ENCODE measurements at regions not wholly inside any gene's neighbourhood (a gene's known extent, or its start where the extent isn't known, plus 50 kb on each side); places are given as distances from the start of the nearest gene placed in this dataset.

DNA sequence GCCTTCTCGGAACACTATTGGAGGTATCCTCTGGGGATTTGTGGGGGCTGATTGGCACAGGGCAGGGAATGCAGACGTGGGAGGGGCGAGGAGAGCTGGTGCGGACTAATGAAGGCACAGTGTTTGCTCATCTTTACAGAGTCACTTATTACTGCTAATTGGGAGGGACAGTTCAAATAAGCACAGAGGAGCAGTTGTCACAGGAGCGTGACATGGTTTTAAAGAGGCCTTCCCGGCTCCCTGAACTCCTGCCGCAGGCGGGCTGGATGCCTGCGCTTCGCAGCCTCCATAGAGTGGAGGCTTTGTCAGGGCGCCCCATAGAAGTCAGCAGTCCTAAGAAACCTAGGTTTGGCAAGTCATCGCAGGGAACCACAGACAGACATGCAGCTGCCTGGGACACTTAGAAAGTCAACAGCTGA, 149.6 kb downstream of the LINC00237 start:
- no peak for DNase-seq (ENCODE audit: low spot score)
- Histone ChIP-seq H3K27ac (no peak overlapping the region), H3K27me3 (replicated peaks; ENCODE audit: insufficient read depth) (no peaks in the 10 kb centered on the region), H3K4me3 (no peak overlapping the region), H3K9me3 (no peaks in the 10 kb centered on the region), H3K4me1 (ENCODE audit: control insufficient read depth in 1 of 2, low read depth in 2 of 2) (no peaks in the 10 kb centered on the region), H3K36me3 (no peaks in the 10 kb centered on the region)
- ATAC-seq (ENCODE audit: insufficient number of reproducible peaks, low FRiP score, low read depth), result no peak
- TF ChIP-seq, protein P1, sequence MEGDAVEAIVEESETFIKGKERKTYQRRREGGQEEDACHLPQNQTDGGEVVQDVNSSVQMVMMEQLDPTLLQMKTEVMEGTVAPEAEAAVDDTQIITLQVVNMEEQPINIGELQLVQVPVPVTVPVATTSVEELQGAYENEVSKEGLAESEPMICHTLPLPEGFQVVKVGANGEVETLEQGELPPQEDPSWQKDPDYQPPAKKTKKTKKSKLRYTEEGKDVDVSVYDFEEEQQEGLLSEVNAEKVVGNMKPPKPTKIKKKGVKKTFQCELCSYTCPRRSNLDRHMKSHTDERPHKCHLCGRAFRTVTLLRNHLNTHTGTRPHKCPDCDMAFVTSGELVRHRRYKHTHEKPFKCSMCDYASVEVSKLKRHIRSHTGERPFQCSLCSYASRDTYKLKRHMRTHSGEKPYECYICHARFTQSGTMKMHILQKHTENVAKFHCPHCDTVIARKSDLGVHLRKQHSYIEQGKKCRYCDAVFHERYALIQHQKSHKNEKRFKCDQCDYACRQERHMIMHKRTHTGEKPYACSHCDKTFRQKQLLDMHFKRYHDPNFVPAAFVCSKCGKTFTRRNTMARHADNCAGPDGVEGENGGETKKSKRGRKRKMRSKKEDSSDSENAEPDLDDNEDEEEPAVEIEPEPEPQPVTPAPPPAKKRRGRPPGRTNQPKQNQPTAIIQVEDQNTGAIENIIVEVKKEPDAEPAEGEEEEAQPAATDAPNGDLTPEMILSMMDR (IDR thresholded peaks at IDR 0.05), result no peak

DNA sequence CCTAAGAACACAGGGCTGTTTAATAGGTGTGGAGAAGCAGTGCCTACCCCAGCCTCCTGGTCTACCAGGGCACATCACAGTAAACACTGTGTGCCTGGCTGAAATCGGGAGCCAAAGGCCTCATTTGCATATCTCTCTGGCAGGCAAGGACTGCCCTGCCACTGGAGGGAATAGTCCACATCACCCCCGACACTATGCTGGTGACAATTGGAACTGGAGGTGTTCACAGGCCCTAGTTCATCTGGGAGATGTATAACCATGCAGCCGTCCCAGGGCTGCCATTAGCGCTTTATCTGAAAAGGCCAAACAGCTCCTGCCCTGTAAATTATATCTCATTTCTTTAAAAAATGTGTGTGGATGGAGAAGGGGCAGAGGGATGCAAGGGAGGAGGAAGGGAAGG, 150.3 kb downstream of the LINC00237 start:
- H3K9me3 ChIP-seq, result no peaks in the 10 kb centered on the region
- no peak overlapping the region for H3K4me3 ChIP-seq
- H3K27me3 ChIP-seq (replicated peaks; ENCODE audit: insufficient read depth), result no peaks in the 10 kb centered on the region
- DNase-seq (ENCODE audit: low spot score) (no peak), ATAC-seq (ENCODE audit: insufficient number of reproducible peaks, low FRiP score, low read depth) (no peak)
- H3K36me3 ChIP-seq, result no peaks in the 10 kb centered on the region
- H3K4me1 ChIP-seq (ENCODE audit: control insufficient read depth in 1 of 2, low read depth in 2 of 2), result no peaks in the 10 kb centered on the region
- TF ChIP-seq, protein P1 (IDR thresholded peaks at IDR 0.05), result no peak
- H3K27ac ChIP-seq, result no peak overlapping the region

DNA sequence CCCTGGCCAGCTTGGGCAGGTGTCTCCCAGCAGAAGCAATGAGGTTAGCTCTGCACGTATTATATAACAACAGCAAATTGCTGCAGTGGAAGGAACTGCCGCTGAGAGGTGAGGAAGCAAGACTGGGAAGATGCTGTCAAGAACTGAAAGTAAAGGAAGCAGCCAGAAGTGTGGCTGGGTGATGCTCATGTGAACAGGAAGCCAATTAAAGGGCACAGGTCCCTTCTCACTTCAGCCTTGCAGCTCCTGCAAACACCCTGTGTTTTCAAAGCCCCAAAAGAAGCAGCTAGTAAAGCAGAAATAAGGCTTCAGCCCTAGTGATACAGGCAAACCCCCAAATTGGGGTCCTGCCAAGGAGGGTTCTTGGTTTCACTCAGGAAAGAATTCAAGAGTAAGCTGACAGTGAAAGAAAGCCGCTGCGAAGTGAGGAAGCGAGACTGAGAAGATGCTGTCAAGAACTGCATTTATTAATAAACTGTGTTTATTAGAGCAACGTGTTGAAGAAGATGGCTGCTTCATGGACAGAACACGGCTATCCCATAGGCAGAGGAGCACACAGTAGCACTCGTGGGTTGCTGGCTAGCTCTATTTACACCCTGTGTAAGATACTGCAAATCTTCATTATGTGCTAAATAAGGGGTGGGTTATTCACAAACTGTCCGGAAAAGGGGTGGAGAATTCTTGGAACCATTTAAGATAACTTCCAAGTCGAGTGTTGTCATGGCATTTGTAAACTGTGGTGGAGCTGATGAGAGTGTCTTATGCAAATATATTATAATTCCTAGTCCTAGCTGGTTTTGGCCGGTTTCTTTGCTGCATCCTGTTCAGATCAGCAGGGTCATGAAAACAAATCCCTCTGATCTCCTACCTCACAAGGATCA, 152.2 kb downstream of the LINC00237 start:
- TF ChIP-seq, protein P1 (IDR thresholded peaks at IDR 0.05), result no peak
- DNase-seq (ENCODE audit: low spot score) (no peak), ATAC-seq (ENCODE audit: insufficient number of reproducible peaks, low FRiP score, low read depth) (no peak)
- Histone ChIP-seq H3K4me3 (no peak overlapping the region), H3K27ac (no peak overlapping the region), H3K9me3 (no peaks in the 10 kb centered on the region), H3K36me3 (no peaks in the 10 kb centered on the region), H3K27me3 (replicated peaks; ENCODE audit: insufficient read depth) (no peaks in the 10 kb centered on the region), H3K4me1 (ENCODE audit: control insufficient read depth in 1 of 2, low read depth in 2 of 2) (no peaks in the 10 kb centered on the region)

DNA sequence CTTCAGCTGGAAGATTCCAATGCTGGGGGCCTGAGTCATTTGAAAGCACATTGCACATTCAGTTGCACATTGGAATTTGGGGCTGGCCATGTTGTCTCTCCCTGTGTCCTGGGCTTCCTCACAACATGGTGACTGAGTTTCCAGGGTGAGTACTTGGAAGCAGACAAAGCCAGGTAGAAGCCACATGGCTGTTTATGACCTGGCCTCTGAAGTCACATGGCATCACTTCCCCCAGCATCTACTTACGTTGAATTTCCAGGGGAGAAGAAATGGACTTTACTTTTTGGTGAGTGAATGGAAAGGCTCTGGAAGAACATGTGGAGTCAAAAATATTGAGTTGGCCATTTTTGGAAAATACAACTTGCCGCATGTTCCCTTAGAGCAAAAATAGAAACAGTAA, 155.5 kb downstream of the LINC00237 start:
- Histone ChIP-seq H3K4me1 (ENCODE audit: control insufficient read depth in 1 of 2, low read depth in 2 of 2) (no peaks in the 10 kb centered on the region), H3K27me3 (replicated peaks; ENCODE audit: insufficient read depth) (no peaks in the 10 kb centered on the region), H3K27ac (no peak overlapping the region), H3K9me3 (no peaks in the 10 kb centered on the region), H3K36me3 (no peaks in the 10 kb centered on the region), H3K4me3 (no peak overlapping the region)
- ATAC-seq (ENCODE audit: insufficient number of reproducible peaks, low FRiP score, low read depth) (no peak), DNase-seq (ENCODE audit: low spot score) (no peak)
- TF ChIP-seq, protein P1 (IDR thresholded peaks at IDR 0.05), result no peak

DNA sequence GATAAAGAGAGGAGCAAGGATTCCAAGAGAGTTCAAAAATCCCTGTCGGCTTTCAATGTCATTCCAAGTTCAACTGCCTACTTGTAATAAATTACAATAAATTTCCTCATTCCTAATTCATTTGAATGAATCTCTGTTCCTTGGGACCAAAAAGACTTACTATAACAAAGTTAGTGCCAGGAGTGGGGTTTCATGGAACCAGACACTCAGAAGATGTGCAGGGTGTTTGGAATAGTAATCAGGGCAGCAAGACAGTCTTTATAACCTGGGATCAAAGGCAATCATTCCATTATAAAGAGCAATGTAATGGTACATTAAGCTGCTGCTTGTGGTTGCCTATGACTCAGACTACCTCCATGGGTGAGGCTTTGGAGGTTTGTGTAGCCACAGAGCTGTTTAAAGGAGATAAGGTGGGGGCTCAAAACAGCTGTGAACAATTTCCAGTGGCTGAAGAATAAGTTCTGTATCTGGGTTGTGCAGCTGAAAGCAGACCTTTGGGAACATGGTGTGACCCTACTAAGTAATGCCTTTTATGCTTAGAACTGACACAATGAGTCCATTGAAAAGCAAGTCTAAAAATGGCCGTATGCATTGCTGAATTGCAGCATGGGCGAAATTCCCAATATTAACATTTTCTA, 159.9 kb downstream of the LINC00237 start:
- TF ChIP-seq, protein P1 (IDR thresholded peaks at IDR 0.05), result no peak
- DNase-seq (ENCODE audit: low spot score) (no peak), ATAC-seq (ENCODE audit: insufficient number of reproducible peaks, low FRiP score, low read depth) (no peak)
- H3K27me3 ChIP-seq (replicated peaks; ENCODE audit: insufficient read depth), result no peaks in the 10 kb centered on the region
- no peaks in the 10 kb centered on the region for H3K36me3 ChIP-seq
- H3K27ac ChIP-seq, result no peak overlapping the region
- H3K4me3 ChIP-seq, result no peak overlapping the region
- no peaks in the 10 kb centered on the region for H3K4me1 ChIP-seq (ENCODE audit: control insufficient read depth in 1 of 2, low read depth in 2 of 2)
- no peaks in the 10 kb centered on the region for H3K9me3 ChIP-seq
